GM23338 (cell line): ENCODE measurements at regions not wholly inside any gene's neighbourhood (a gene's known extent, or its start where the extent isn't known, plus 50 kb on each side); places are given as distances from the start of the nearest gene placed in this dataset.

ENCODE experiments used
- ATAC-seq: fragments of 200-7000 bp; cut with Tn5 transposase; 3 replicates; pipeline ENCODE4 v1.9.1; 2020
- DNase-seq: peaks from one replicate; pipeline ENCODE4 v3.0.0-alpha.2; 2015; ENCODE audit warnings: low spot score
- H2AFZ ChIP-seq: fragments of 200-600 bp; sonication (generic); 2 replicates; pipeline ENCODE4 v1.8.0; 2016; ENCODE audit warnings: antibody characterized with exemption, mild to moderate bottlenecking, moderate library complexity
- H3F3A ChIP-seq: fragments of 200-600 bp; sonication (generic); replicated peaks from 2 replicates; pipeline ENCODE4 v1.8.0; 2017; ENCODE audit warnings: antibody characterized with exemption, mixed run types, low read depth
- H3K27ac ChIP-seq: fragments of 200-600 bp; sonication (generic); 2 replicates; pipeline ENCODE4 v1.6.1; 2016; ENCODE audit warnings: low read depth
- H3K27me3 ChIP-seq: fragments of 200-600 bp; sonication (generic); 2 replicates; pipeline ENCODE4 v1.8.0; 2016; ENCODE audit warnings: mild to moderate bottlenecking, mixed run types, moderate library complexity; ENCODE audit not compliant: insufficient read depth
- H3K36me3 ChIP-seq: fragments of 200-600 bp; sonication (generic); 2 replicates; pipeline ENCODE4 v1.8.0; 2016; ENCODE audit warnings: mild to moderate bottlenecking; ENCODE audit not compliant: insufficient read depth
- H3K4me1 ChIP-seq: fragments of 200-600 bp; sonication (generic); 2 replicates; pipeline ENCODE4 v1.8.0; 2016; ENCODE audit warnings: mild to moderate bottlenecking, moderate library complexity; ENCODE audit not compliant: insufficient read depth
- H3K4me2 ChIP-seq: fragments of 200-600 bp; sonication (generic); 2 replicates; pipeline ENCODE4 v1.7.1; 2017; ENCODE audit warnings: mixed run types
- H3K4me3 ChIP-seq: fragments of 200-600 bp; sonication (generic); 2 replicates; pipeline ENCODE4 v1.6.1; 2016; ENCODE audit warnings: mixed run types
- H3K79me2 ChIP-seq: fragments of 200-600 bp; sonication (generic); replicated peaks from 2 replicates; pipeline ENCODE4 v1.8.0; 2017; ENCODE audit warnings: mild to moderate bottlenecking; ENCODE audit not compliant: insufficient read depth
- H3K9me2 ChIP-seq: fragments of 200-600 bp; sonication (generic); 2 replicates; pipeline ENCODE4 v1.8.0; 2017; ENCODE audit not compliant: insufficient read depth
- H4K20me1 ChIP-seq: fragments of 200-600 bp; sonication (generic); replicated peaks from 2 replicates; pipeline ENCODE4 v1.8.0; 2017; ENCODE audit warnings: mild to moderate bottlenecking; ENCODE audit not compliant: insufficient read depth
- H3K27ac Mint-ChIP-seq: 2 replicates; pipeline ENCODE4 v1.8.0; 2020; ENCODE audit warnings: inconsistent platforms, mild to moderate bottlenecking, moderate library complexity, mixed read lengths
- H3K27me3 Mint-ChIP-seq: 3 replicates; pipeline ENCODE4 v1.8.0; 2022; ENCODE audit warnings: low read depth, mild to moderate bottlenecking, moderate library complexity, mixed read lengths, inconsistent platforms; ENCODE audit not compliant: insufficient read depth, poor library complexity
- H3K36me3 Mint-ChIP-seq: 3 replicates; pipeline ENCODE4 v1.8.0; 2021; ENCODE audit warnings: low read depth, mild to moderate bottlenecking, inconsistent platforms, moderate library complexity, mixed read lengths
- H3K4me1 Mint-ChIP-seq: 3 replicates; pipeline ENCODE4 v1.8.0; 2020; ENCODE audit warnings: mild to moderate bottlenecking, inconsistent platforms, mixed read lengths
- H3K4me3 Mint-ChIP-seq: 3 replicates; pipeline ENCODE4 v1.8.0; 2021; ENCODE audit warnings: moderate library complexity, mild to moderate bottlenecking, inconsistent platforms, mixed read lengths
- H3K9me3 Mint-ChIP-seq: 3 replicates; pipeline ENCODE4 v1.8.0; 2020; ENCODE audit warnings: moderate library complexity, mild to moderate bottlenecking, inconsistent platforms, mixed read lengths
- CREB1 ChIP-seq: fragments of 250-450 bp; sonication (Bioruptor Pico); IDR thresholded peaks from 2 replicates; pipeline ENCODE4 v1.5.0; 2020; ENCODE audit warnings: low read depth, mild to moderate bottlenecking, moderate library complexity
- CTCF ChIP-seq, 2 experiments: fragments of 200-600 bp in 1 of 2; sonication (generic) in 1 of 2; conservative IDR thresholded peaks; 2 replicates each; pipeline versions ENCODE4 v1.5.1 to v1.6.1; 2016 to 2017; ENCODE audit warnings: antibody characterized with exemption in 2 of 2, low read depth in 2 of 2, mild to moderate bottlenecking in 2 of 2, moderate library complexity in 1 of 2
- ETS1 ChIP-seq: IDR thresholded peaks from 2 replicates; pipeline ENCODE4 v1.6.1; 2016; ENCODE audit warnings: antibody characterized with exemption
- EZH2 ChIP-seq: fragments of 200-600 bp; sonication (generic); IDR thresholded peaks from one replicate; pipeline ENCODE4 v1.8.0; 2017; ENCODE audit warnings: antibody characterized with exemption, mild to moderate bottlenecking, low read depth; ENCODE audit not compliant: unreplicated experiment
- EZH2phosphoT487 ChIP-seq: fragments of 200-600 bp; sonication (generic); IDR thresholded peaks from one replicate; pipeline ENCODE4 v1.8.1; 2018; ENCODE audit warnings: antibody characterized with exemption; ENCODE audit not compliant: unreplicated experiment
- JUNB ChIP-seq: IDR thresholded peaks from one replicate; pipeline ENCODE4 v1.6.1; 2016; ENCODE audit warnings: antibody characterized with exemption; ENCODE audit not compliant: unreplicated experiment
- NANOG ChIP-seq: IDR thresholded peaks from 2 replicates; pipeline ENCODE4 v1.6.1; 2016; ENCODE audit warnings: antibody characterized with exemption, borderline replicate concordance
- POLR2AphosphoS5 ChIP-seq: IDR thresholded peaks from 2 replicates; pipeline ENCODE4 v1.6.1; 2016; ENCODE audit warnings: antibody characterized with exemption, low read depth
- STAT1 ChIP-seq: IDR thresholded peaks from one replicate; pipeline ENCODE4 v1.6.1; 2016; ENCODE audit warnings: antibody characterized with exemption; ENCODE audit not compliant: unreplicated experiment
- ZNF114 ChIP-seq: fragments of 250-450 bp; sonication (Bioruptor Pico); IDR thresholded peaks from 2 replicates; pipeline ENCODE4 v1.5.0; 2020; ENCODE audit warnings: mild to moderate bottlenecking, moderate library complexity
- ZNF331 ChIP-seq: fragments of 250-450 bp; sonication (Bioruptor Pico); IDR thresholded peaks from 2 replicates; pipeline ENCODE4 v1.5.0; 2020; ENCODE audit warnings: low read depth, mild to moderate bottlenecking, moderate library complexity
- TF ChIP-seq, protein P1 (sequence below): fragments of 250-450 bp; sonication (Bioruptor Pico); IDR thresholded peaks from 2 replicates; pipeline ENCODE4 v1.5.0; 2020; ENCODE audit warnings: mild to moderate bottlenecking, moderate library complexity
- TF ChIP-seq, protein P2 (sequence below): IDR thresholded peaks from one replicate; pipeline ENCODE4 v1.6.1; 2018; ENCODE audit warnings: antibody characterized with exemption; ENCODE audit not compliant: unreplicated experiment

GRCh38 chr10:123527151-123527550, 139.0 kb upstream of the GPR26 start:
- 0 out of 2 replicates have a peak, but pooled peaks cover 2% of the 10 kb centered on the region for H3K9me2 ChIP-seq
- no peak for TF ChIP-seq STAT1
- no peak for TF ChIP-seq JUNB
- TF ChIP-seq NANOG: no peak
- TF ChIP-seq, protein P1, sequence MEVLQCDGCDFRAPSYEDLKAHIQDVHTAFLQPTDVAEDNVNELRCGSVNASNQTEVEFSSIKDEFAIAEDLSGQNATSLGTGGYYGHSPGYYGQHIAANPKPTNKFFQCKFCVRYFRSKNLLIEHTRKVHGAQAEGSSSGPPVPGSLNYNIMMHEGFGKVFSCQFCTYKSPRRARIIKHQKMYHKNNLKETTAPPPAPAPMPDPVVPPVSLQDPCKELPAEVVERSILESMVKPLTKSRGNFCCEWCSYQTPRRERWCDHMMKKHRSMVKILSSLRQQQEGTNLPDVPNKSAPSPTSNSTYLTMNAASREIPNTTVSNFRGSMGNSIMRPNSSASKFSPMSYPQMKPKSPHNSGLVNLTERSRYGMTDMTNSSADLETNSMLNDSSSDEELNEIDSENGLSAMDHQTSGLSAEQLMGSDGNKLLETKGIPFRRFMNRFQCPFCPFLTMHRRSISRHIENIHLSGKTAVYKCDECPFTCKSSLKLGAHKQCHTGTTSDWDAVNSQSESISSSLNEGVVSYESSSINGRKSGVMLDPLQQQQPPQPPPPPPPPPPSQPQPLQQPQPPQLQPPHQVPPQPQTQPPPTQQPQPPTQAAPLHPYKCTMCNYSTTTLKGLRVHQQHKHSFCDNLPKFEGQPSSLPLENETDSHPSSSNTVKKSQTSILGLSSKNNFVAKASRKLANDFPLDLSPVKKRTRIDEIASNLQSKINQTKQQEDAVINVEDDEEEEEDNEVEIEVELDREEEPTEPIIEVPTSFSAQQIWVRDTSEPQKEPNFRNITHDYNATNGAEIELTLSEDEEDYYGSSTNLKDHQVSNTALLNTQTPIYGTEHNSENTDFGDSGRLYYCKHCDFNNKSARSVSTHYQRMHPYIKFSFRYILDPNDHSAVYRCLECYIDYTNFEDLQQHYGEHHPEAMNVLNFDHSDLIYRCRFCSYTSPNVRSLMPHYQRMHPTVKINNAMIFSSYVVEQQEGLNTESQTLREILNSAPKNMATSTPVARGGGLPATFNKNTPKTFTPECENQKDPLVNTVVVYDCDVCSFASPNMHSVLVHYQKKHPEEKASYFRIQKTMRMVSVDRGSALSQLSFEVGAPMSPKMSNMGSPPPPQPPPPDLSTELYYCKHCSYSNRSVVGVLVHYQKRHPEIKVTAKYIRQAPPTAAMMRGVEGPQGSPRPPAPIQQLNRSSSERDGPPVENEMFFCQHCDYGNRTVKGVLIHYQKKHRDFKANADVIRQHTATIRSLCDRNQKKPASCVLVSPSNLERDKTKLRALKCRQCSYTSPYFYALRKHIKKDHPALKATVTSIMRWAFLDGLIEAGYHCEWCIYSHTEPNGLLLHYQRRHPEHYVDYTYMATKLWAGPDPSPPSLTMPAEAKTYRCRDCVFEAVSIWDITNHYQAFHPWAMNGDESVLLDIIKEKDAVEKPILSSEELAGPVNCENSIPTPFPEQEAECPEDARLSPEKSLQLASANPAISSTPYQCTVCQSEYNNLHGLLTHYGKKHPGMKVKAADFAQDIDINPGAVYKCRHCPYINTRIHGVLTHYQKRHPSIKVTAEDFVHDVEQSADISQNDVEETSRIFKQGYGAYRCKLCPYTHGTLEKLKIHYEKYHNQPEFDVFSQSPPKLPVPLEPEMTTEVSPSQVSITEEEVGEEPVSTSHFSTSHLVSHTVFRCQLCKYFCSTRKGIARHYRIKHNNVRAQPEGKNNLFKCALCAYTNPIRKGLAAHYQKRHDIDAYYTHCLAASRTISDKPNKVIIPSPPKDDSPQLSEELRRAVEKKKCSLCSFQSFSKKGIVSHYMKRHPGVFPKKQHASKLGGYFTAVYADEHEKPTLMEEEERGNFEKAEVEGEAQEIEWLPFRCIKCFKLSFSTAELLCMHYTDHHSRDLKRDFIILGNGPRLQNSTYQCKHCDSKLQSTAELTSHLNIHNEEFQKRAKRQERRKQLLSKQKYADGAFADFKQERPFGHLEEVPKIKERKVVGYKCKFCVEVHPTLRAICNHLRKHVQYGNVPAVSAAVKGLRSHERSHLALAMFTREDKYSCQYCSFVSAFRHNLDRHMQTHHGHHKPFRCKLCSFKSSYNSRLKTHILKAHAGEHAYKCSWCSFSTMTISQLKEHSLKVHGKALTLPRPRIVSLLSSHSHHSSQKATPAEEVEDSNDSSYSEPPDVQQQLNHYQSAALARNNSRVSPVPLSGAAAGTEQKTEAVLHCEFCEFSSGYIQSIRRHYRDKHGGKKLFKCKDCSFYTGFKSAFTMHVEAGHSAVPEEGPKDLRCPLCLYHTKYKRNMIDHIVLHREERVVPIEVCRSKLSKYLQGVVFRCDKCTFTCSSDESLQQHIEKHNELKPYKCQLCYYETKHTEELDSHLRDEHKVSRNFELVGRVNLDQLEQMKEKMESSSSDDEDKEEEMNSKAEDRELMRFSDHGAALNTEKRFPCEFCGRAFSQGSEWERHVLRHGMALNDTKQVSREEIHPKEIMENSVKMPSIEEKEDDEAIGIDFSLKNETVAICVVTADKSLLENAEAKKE (CRISPR knock-in tag): no peak
- TF ChIP-seq CTCF (conservative IDR thresholded peaks at IDR 0.05; ENCODE audit: low read depth in 2 of 2): no peak
- TF ChIP-seq POLR2AphosphoS5: no peak
- no peak for TF ChIP-seq EZH2phosphoT487
- no peak for TF ChIP-seq ETS1
- TF ChIP-seq CREB1 (CRISPR knock-in tag): no peak
- no peak for TF ChIP-seq ZNF331 (CRISPR knock-in tag)
- TF ChIP-seq EZH2: no peak
- TF ChIP-seq ZNF114 (CRISPR knock-in tag): no peak
- TF ChIP-seq, protein P2, sequence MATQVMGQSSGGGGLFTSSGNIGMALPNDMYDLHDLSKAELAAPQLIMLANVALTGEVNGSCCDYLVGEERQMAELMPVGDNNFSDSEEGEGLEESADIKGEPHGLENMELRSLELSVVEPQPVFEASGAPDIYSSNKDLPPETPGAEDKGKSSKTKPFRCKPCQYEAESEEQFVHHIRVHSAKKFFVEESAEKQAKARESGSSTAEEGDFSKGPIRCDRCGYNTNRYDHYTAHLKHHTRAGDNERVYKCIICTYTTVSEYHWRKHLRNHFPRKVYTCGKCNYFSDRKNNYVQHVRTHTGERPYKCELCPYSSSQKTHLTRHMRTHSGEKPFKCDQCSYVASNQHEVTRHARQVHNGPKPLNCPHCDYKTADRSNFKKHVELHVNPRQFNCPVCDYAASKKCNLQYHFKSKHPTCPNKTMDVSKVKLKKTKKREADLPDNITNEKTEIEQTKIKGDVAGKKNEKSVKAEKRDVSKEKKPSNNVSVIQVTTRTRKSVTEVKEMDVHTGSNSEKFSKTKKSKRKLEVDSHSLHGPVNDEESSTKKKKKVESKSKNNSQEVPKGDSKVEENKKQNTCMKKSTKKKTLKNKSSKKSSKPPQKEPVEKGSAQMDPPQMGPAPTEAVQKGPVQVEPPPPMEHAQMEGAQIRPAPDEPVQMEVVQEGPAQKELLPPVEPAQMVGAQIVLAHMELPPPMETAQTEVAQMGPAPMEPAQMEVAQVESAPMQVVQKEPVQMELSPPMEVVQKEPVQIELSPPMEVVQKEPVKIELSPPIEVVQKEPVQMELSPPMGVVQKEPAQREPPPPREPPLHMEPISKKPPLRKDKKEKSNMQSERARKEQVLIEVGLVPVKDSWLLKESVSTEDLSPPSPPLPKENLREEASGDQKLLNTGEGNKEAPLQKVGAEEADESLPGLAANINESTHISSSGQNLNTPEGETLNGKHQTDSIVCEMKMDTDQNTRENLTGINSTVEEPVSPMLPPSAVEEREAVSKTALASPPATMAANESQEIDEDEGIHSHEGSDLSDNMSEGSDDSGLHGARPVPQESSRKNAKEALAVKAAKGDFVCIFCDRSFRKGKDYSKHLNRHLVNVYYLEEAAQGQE: no peak
- no peaks in the 10 kb centered on the region for H3K36me3 Mint-ChIP-seq
- no peaks in the 10 kb centered on the region for H3K36me3 ChIP-seq
- no peak for DNase-seq
- no peaks in the 10 kb centered on the region for H4K20me1 ChIP-seq
- H3K27ac Mint-ChIP-seq: no peak overlapping the region
- H3K4me2 ChIP-seq: no peak overlapping the region
- no peak overlapping the region for H3K27ac ChIP-seq
- no peak overlapping the region for H3K4me3 Mint-ChIP-seq
- no peak overlapping the region for H2AFZ ChIP-seq
- ATAC-seq: no peak
- H3F3A ChIP-seq: no peaks in the 10 kb centered on the region
- peaks cover 7% of the 10 kb centered on the region for H3K9me3 Mint-ChIP-seq
- H3K27me3 ChIP-seq: no peaks in the 10 kb centered on the region
- H3K4me1 ChIP-seq: no peaks in the 10 kb centered on the region; the same call in 1 of the 2 replicates
- H3K4me1 Mint-ChIP-seq: peaks cover 4% of the 10 kb centered on the region; the same call in 1 of the 3 replicates
- H3K27me3 Mint-ChIP-seq: no peaks in the 10 kb centered on the region
- no peak overlapping the region for H3K4me3 ChIP-seq
- H3K79me2 ChIP-seq: no peaks in the 10 kb centered on the region
